ENCODE measurements at regions not wholly inside any gene's neighbourhood (a gene's known extent, or its start where the extent isn't known, plus 50 kb on each side); places are given as distances from the start of the nearest gene placed in this dataset.

DNA sequence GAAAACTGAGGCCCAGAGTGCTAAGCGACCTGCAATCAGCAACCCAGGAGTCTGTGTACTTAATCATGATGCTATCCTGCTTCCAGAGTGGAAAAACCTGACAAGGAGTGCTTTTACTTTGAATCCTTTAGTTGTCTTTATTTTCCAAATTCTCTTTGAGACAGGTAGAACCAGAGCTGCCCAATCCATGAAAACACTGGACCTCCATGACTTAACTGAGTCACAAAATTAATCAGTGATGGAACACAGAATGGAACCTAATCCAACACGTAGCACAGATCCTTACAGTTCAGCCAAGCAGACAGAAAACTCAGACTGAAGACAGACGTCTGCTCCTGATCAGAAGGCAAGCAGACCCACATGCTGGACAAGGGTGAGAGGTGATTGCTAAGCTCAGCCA is 175.6 kb downstream of the BCL11A start:
- no peak for TF ChIP-seq TEAD4 (IDR thresholded peaks at IDR 0.05; ENCODE audit: low read depth, low read length)
- no peak for TF ChIP-seq CTCF (IDR thresholded peaks at IDR 0.05; ENCODE audit: control extremely low read depth in 1 of 3, insufficient read depth in 1 of 3, low read depth in 1 of 3, low read length in 3 of 3)
- no peak for TF ChIP-seq MAX (IDR thresholded peaks at IDR 0.05)
- no peak for TF ChIP-seq TBP (IDR thresholded peaks at IDR 0.05; ENCODE audit: low read depth, low read length)
- TF ChIP-seq POLR2AphosphoS5 (IDR thresholded peaks at IDR 0.05; ENCODE audit: low read depth, low read length): no peak
- no peak for TF ChIP-seq GTF2F1 (IDR thresholded peaks at IDR 0.05; ENCODE audit: borderline replicate concordance, low read depth, low read length)
- TF ChIP-seq GABPA (IDR thresholded peaks at IDR 0.05; ENCODE audit: borderline replicate concordance, insufficient read depth, low read length): no peak
- TF ChIP-seq, protein P1, sequence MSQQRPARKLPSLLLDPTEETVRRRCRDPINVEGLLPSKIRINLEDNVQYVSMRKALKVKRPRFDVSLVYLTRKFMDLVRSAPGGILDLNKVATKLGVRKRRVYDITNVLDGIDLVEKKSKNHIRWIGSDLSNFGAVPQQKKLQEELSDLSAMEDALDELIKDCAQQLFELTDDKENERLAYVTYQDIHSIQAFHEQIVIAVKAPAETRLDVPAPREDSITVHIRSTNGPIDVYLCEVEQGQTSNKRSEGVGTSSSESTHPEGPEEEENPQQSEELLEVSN (IDR thresholded peaks at IDR 0.05): no peak
- TF ChIP-seq EP300 (IDR thresholded peaks at IDR 0.05; ENCODE audit: borderline replicate concordance in 1 of 2, low read depth in 2 of 2, low read length in 2 of 2): no peak
